ENCODE measurements at regions not wholly inside any gene's neighbourhood (a gene's known extent, or its start where the extent isn't known, plus 50 kb on each side); places are given as distances from the start of the nearest gene placed in this dataset.

GRCh38 chr6:97473979-97474378 lies 191.0 kb upstream of the MMS22L start:
- TF ChIP-seq CTCF (IDR thresholded peaks at IDR 0.05) (no peak), EZH2 (IDR thresholded peaks at IDR 0.05) (no peak)

All from neural progenitor cell (in vitro differentiated cells).